Bronchial epithelial cell (primary cell): ENCODE measurements at regions not wholly inside any gene's neighbourhood (a gene's known extent, or its start where the extent isn't known, plus 50 kb on each side); places are given as distances from the start of the nearest gene placed in this dataset.

ENCODE experiments used
- DNase-seq: peaks from one replicate; pipeline ENCODE4 v3.0.0-alpha.2; 2010; ENCODE audit warnings: low read depth
- FAIRE-seq: peaks from 2 replicates; lab custom pipeline; 2011; peaks lifted over from hg19 to GRCh38; lab: Jason Lieb, UNC
- H3K27me3 ChIP-seq: 2 replicates; pipeline ENCODE4 v1.5.1; 2011; ENCODE audit warnings: low read length; ENCODE audit not compliant: control insufficient read depth, insufficient read depth
- H3K36me3 ChIP-seq: 2 replicates; pipeline ENCODE4 v1.5.1; 2011; ENCODE audit warnings: low read length; ENCODE audit not compliant: control insufficient read depth, insufficient read depth
- H3K4me3 ChIP-seq: 2 replicates; pipeline ENCODE4 v1.5.1; 2011; ENCODE audit warnings: mild to moderate bottlenecking, low read depth, low read length, control low read depth
- TF ChIP-seq, protein P1 (sequence below): IDR thresholded peaks from 2 replicates; pipeline ENCODE4 v1.5.1; 2011; ENCODE audit warnings: mild to moderate bottlenecking, moderate library complexity, low read length, control low read depth, inconsistent platforms; ENCODE audit not compliant: insufficient read depth, severe bottlenecking

DNA sequence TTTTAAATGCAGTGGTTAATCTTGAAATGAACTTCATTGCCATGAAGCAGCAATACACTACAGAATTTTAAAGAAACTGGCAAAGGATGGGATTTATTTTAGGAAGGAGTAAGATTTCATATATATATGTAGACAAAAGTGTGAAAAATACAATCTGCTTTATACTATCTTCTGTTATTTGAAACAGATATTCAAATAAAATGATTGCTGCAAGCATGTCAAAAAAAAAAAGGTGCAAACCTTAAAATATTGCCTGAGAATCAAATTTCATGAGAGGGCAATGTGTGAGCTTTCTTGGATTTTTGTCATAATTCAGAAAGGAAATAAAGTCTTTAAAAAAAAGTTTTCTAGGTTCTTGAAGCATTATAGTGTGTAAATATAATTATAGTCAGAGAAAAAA is 705.0 kb upstream of the CDH10 start:
- no peak overlapping the region for H3K4me3 ChIP-seq
- TF ChIP-seq, protein P1, sequence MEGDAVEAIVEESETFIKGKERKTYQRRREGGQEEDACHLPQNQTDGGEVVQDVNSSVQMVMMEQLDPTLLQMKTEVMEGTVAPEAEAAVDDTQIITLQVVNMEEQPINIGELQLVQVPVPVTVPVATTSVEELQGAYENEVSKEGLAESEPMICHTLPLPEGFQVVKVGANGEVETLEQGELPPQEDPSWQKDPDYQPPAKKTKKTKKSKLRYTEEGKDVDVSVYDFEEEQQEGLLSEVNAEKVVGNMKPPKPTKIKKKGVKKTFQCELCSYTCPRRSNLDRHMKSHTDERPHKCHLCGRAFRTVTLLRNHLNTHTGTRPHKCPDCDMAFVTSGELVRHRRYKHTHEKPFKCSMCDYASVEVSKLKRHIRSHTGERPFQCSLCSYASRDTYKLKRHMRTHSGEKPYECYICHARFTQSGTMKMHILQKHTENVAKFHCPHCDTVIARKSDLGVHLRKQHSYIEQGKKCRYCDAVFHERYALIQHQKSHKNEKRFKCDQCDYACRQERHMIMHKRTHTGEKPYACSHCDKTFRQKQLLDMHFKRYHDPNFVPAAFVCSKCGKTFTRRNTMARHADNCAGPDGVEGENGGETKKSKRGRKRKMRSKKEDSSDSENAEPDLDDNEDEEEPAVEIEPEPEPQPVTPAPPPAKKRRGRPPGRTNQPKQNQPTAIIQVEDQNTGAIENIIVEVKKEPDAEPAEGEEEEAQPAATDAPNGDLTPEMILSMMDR: no peak
- no peak for FAIRE-seq
- no peaks in the 10 kb centered on the region for H3K36me3 ChIP-seq
- no peak for DNase-seq
- H3K27me3 ChIP-seq: no peaks in the 10 kb centered on the region

DNA sequence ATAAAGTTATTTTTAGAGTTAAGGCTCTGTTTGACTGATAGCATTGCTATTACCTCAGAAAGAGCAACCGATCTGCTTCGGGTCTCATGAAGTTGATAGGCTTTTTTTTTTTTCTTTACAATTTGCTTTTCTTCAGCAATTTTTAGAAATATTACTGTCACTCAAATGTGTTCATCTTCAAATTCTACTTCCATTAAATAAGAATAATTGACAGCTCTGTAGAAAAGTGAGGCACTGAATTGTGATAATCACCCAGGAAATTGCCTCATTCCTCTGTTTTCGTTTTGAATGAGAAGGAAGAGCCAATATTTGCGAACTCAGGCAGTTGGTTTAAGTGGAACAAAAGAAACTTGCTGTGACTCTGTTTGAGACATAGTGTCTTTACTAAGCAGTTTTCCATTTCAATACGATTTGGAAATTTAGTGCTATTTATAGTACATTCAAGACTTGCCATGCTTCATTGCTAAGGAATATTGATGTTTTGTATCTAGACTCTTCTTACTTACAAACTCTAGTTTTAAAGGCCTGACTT is 700.5 kb upstream of the CDH10 start:
- FAIRE-seq (no peak), DNase-seq (no peak)
- Histone ChIP-seq H3K27me3 (no peaks in the 10 kb centered on the region), H3K36me3 (no peaks in the 10 kb centered on the region), H3K4me3 (no peak overlapping the region)
- TF ChIP-seq, protein P1: no peak

DNA sequence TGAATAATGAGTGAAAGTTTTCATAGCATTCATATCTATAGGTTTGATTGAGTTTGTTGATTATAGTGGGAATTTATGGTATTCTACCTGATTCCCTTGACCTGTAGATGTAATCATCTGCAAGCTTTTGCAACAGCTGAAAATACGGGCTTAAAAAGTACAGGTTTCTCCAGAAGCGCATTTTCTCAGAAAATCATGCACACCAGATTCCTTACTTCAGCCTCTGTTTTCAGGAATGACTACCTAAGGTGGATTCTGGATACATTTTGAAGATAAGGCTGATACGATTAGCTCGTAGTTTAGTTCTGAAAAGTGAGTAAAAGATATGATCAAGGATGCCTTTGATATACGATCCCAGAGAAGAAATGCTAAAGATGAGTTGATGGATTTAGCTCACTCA is 694.8 kb upstream of the CDH10 start:
- H3K36me3 ChIP-seq: no peaks in the 10 kb centered on the region
- H3K4me3 ChIP-seq: no peak overlapping the region
- TF ChIP-seq, protein P1: no peak
- H3K27me3 ChIP-seq: no peaks in the 10 kb centered on the region
- no peak for FAIRE-seq
- no peak for DNase-seq

DNA sequence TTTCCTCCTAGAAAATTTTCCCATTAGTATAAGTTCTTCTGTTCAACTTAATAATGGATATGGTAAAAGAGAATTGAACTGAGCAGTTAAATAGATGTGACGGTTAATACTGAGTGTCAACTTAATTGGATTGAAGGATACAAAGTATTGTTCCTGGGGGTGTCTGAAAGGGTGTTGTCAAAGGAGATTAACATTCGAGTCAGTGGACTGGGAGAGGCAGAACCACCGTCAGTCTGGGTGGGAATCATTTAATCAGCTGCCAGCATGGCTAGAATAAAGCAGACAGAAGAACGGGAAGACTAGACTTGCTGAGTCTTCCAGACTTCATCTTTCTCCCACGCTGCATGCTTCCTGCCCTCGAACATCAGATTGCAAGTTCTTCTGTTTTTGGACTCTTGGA is 689.6 kb upstream of the CDH10 start:
- TF ChIP-seq, protein P1: no peak
- FAIRE-seq (no peak), DNase-seq (no peak)
- Histone ChIP-seq H3K36me3 (no peaks in the 10 kb centered on the region), H3K4me3 (no peak overlapping the region), H3K27me3 (no peaks in the 10 kb centered on the region)

DNA sequence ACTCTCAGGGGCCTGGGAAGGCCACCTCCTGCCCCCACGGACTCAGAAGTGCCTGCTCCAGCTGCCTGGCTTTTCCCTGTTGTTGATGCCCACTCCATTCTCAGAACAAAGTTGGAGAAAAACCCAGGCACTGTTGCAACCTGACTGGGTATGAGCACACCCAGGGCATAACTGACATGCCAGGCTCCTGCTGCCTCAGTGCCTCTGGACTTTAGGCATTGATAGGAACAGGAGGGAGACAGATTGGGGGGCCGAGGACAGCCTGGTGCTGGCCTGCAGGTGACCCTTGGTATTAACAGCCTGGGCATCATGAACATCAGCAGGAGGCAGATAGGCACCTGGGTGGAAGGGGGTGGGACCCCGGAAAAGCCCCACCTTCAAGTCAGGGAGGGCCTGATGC is 685.9 kb upstream of the CDH10 start:
- TF ChIP-seq, protein P1: no peak
- DNase-seq (no peak), FAIRE-seq (no peak)
- no peaks in the 10 kb centered on the region for H3K36me3 ChIP-seq
- no peak overlapping the region for H3K4me3 ChIP-seq
- H3K27me3 ChIP-seq: no peaks in the 10 kb centered on the region

DNA sequence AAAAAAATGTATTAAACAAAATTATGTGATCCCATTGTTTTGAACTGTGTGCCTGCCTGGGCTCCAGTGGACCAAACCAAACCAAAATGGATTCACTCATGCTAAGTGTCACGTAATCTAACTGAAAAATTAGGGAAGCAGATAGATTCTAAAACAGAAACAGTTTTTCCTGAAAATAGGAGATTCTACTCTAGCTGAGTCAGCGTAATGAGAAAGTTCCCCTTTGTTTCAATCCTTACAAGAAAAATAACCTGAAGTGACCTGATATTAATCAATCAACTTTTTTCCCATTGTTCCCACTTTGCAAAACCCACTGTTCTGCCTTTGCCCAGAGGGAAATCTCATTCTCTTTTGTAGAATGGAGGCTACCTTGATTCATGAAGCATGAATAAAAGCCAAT is 682.4 kb upstream of the CDH10 start:
- H3K27me3 ChIP-seq: no peaks in the 10 kb centered on the region
- TF ChIP-seq, protein P1: no peak
- DNase-seq (no peak), FAIRE-seq (no peak)
- no peak overlapping the region for H3K4me3 ChIP-seq
- no peaks in the 10 kb centered on the region for H3K36me3 ChIP-seq
